ENCODE measurements at regions not wholly inside any gene's neighbourhood (a gene's known extent, or its start where the extent isn't known, plus 50 kb on each side); places are given as distances from the start of the nearest gene placed in this dataset.

GRCh38 chr18:30674596-30674995, 367.9 kb downstream of the DSC3 start:
- TF ChIP-seq, protein P1, sequence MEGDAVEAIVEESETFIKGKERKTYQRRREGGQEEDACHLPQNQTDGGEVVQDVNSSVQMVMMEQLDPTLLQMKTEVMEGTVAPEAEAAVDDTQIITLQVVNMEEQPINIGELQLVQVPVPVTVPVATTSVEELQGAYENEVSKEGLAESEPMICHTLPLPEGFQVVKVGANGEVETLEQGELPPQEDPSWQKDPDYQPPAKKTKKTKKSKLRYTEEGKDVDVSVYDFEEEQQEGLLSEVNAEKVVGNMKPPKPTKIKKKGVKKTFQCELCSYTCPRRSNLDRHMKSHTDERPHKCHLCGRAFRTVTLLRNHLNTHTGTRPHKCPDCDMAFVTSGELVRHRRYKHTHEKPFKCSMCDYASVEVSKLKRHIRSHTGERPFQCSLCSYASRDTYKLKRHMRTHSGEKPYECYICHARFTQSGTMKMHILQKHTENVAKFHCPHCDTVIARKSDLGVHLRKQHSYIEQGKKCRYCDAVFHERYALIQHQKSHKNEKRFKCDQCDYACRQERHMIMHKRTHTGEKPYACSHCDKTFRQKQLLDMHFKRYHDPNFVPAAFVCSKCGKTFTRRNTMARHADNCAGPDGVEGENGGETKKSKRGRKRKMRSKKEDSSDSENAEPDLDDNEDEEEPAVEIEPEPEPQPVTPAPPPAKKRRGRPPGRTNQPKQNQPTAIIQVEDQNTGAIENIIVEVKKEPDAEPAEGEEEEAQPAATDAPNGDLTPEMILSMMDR (IDR thresholded peaks at IDR 0.05): no peak
- TF ChIP-seq POLR2AphosphoS5 (IDR thresholded peaks at IDR 0.05): no peak
- TF ChIP-seq POLR2A (IDR thresholded peaks at IDR 0.05): no peak
- TF ChIP-seq EP300 (IDR thresholded peaks at IDR 0.05): no peak
